MCF 10A (cell line): ENCODE measurements at regions not wholly inside any gene's neighbourhood (a gene's known extent, or its start where the extent isn't known, plus 50 kb on each side); places are given as distances from the start of the nearest gene placed in this dataset.
"Not testable (repeated sequence)": the region's sequence is repeated elsewhere in the genome, so short reads cannot be mapped to it uniquely, and the experiment has no call there.

ENCODE experiments used
- BruUV-seq: library from RNA; stranded (reverse); fragments of 400-500 nt; replicated peaks from 2 replicates; lab custom pipeline; 2021; lab: Mats Ljungman, UMichigan
- CTCF ChIA-PET: fragments of 300-600 bp; sonication (Branson Sonifier 250); formaldehyde crosslinking; extraction: SDS; loops from one replicate; lab custom pipeline; 2021; ENCODE audit warnings: antibody characterized with exemption, inconsistent platforms; lab: Yijun Ruan, JAX
- POLR2A ChIA-PET: fragments of 300-600, 350-650 bp; sonication (Branson Sonifier 250); formaldehyde crosslinking; extraction: SDS; loops from one replicate; lab custom pipeline; 2020; ENCODE audit warnings: antibody characterized with exemption, inconsistent platforms; lab: Yijun Ruan, JAX
- DNase-seq: peaks from one replicate; pipeline ENCODE4 v3.0.0-alpha.2; 2018; ENCODE audit not compliant: unreplicated experiment
- H3K27ac Mint-ChIP-seq: one replicate; pipeline ENCODE4 v1.8.0; 2022; ENCODE audit warnings: mild to moderate bottlenecking, low read depth, mixed read lengths; ENCODE audit not compliant: unreplicated experiment
- H3K27me3 Mint-ChIP-seq: one replicate; pipeline ENCODE4 v1.8.0; 2022; ENCODE audit warnings: mixed read lengths; ENCODE audit not compliant: insufficient read depth, unreplicated experiment
- H3K36me3 Mint-ChIP-seq: one replicate; pipeline ENCODE4 v1.8.0; 2022; ENCODE audit warnings: mild to moderate bottlenecking, moderate library complexity, mixed read lengths; ENCODE audit not compliant: insufficient read depth, unreplicated experiment
- H3K4me1 Mint-ChIP-seq: one replicate; pipeline ENCODE4 v1.8.0; 2022; ENCODE audit warnings: mixed read lengths; ENCODE audit not compliant: insufficient read depth, unreplicated experiment
- H3K4me3 Mint-ChIP-seq: one replicate; pipeline ENCODE4 v1.8.0; 2022; ENCODE audit warnings: mild to moderate bottlenecking, moderate library complexity, mixed read lengths; ENCODE audit not compliant: unreplicated experiment
- H3K9me3 Mint-ChIP-seq: one replicate; pipeline ENCODE4 v1.8.0; 2022; ENCODE audit warnings: mixed read lengths; ENCODE audit not compliant: unreplicated experiment
- CTCF ChIP-seq: fragments of 200-600 bp; IDR thresholded peaks from one replicate; pipeline ENCODE4 v1.8.0; 2022; ENCODE audit warnings: antibody characterized with exemption, mild to moderate bottlenecking; ENCODE audit not compliant: unreplicated experiment
- intact Hi-C: fragments of 100-400 bp; cut with micrococcal nuclease; formaldehyde crosslinking; loops from 2 replicates; pipeline ENCODE4 v1.14.1; 2022

- BruUV-seq: no TSS peak
- Mint-ChIP-seq H3K4me1 (no peaks in the 10 kb centered on the region), H3K4me3 (no peak overlapping the region), H3K36me3 (no peaks in the 10 kb centered on the region), H3K27ac (no peak overlapping the region), H3K27me3 (peaks cover 58% of the 10 kb centered on the region), H3K9me3 (no peaks in the 10 kb centered on the region)
- intact Hi-C loops: no loop called here
- POLR2A ChIA-PET: no interaction called here
- no peak for DNase-seq
- CTCF ChIA-PET: no interaction called here
- no peak for TF ChIP-seq CTCF
These were observed 525.8 kb downstream of the STK39 start for GRCh38 chr2:167721593-167721992.

- CTCF ChIA-PET: no interaction called here
- intact Hi-C loops: no loop called here
- POLR2A ChIA-PET: no interaction called here
- TF ChIP-seq CTCF: no peak
- BruUV-seq: no TSS peak
- peaks cover 63% of the 10 kb centered on the region for H3K27me3 Mint-ChIP-seq
- no peaks in the 10 kb centered on the region for H3K9me3 Mint-ChIP-seq
- H3K36me3 Mint-ChIP-seq: no peaks in the 10 kb centered on the region
- H3K27ac Mint-ChIP-seq: no peak overlapping the region
- no peak for DNase-seq
- H3K4me1 Mint-ChIP-seq: no peaks in the 10 kb centered on the region
- no peak overlapping the region for H3K4me3 Mint-ChIP-seq
These were observed 528.0 kb downstream of the STK39 start for GRCh38 chr2:167719410-167719809.

GRCh38 chr2:167718560-167718959 is 528.8 kb downstream of the STK39 start:
- peaks cover 63% of the 10 kb centered on the region for H3K27me3 Mint-ChIP-seq
- ChIA-PET POLR2A (no interaction called here), CTCF (interaction anchor here (0.6 kb wide), 1 partner anchor 540 kb away, joined by 3 read pairs; no protein-coding TSS in a partner anchor)
- no peak overlapping the region for H3K27ac Mint-ChIP-seq
- no peak overlapping the region for H3K4me3 Mint-ChIP-seq
- intact Hi-C loops: no loop called here
- no peak for DNase-seq
- TF ChIP-seq CTCF: no peak
- no peaks in the 10 kb centered on the region for H3K36me3 Mint-ChIP-seq
- no peaks in the 10 kb centered on the region for H3K4me1 Mint-ChIP-seq
- BruUV-seq: no TSS peak
- H3K9me3 Mint-ChIP-seq: no peaks in the 10 kb centered on the region

GRCh38 chr2:167715932-167716331 is 531.5 kb downstream of the STK39 start:
- no peaks in the 10 kb centered on the region for H3K9me3 Mint-ChIP-seq
- TF ChIP-seq CTCF: no peak
- no peaks in the 10 kb centered on the region for H3K36me3 Mint-ChIP-seq

GRCh38 chr2:167715498-167715897 is 531.9 kb downstream of the STK39 start:
- ChIA-PET CTCF (interaction anchor here (0.6 kb wide), 1 partner anchor 27 kb away, joined by 3 read pairs; no protein-coding TSS in a partner anchor), POLR2A (interaction anchor here (0.6 kb wide), 1 partner anchor 82 kb away, joined by 3 read pairs; no protein-coding TSS in a partner anchor)
- H3K36me3 Mint-ChIP-seq, BruUV-seq, H3K4me3 Mint-ChIP-seq, DNase-seq, H3K27ac Mint-ChIP-seq, intact Hi-C loops, H3K9me3 Mint-ChIP-seq, H3K4me1 Mint-ChIP-seq: not testable (repeated sequence)
- peaks cover 47% of the 10 kb centered on the region for H3K27me3 Mint-ChIP-seq

More at GRCh38 chr2:167715932-167716331, 531.5 kb downstream of the STK39 start:
- no peak overlapping the region for H3K4me3 Mint-ChIP-seq
- H3K27me3 Mint-ChIP-seq: peaks cover 51% of the 10 kb centered on the region
- CTCF ChIA-PET: interaction anchor here (0.7 kb wide), 1 partner anchor 79 kb away, joined by 3 read pairs; no protein-coding TSS in a partner anchor
- no peak for DNase-seq
- POLR2A ChIA-PET: no interaction called here
- no TSS peak for BruUV-seq
- H3K4me1 Mint-ChIP-seq: no peaks in the 10 kb centered on the region
- H3K27ac Mint-ChIP-seq: no peak overlapping the region
- intact Hi-C loops: no loop called here
